DMS 273 (cell line): ENCODE measurements at regions not wholly inside any gene's neighbourhood (a gene's known extent, or its start where the extent isn't known, plus 50 kb on each side); places are given as distances from the start of the nearest gene placed in this dataset.
A peak's percentile ranks its signal among the peaks of the same experiment; 100 is the strongest.

Experiments used
- DNase-seq: peaks from one replicate; lab custom pipeline; 2025; ENCODE audit not compliant: unreplicated experiment; lab: John Stamatoyannopoulos, UW

- DNase-seq, result no peak
Measured at GRCh38 chr5:20276061-20276958, 288.3 kb upstream of the CDH18 start.

GRCh38 chr5:20266066-20266465 is 278.1 kb upstream of the CDH18 start:
- no peak for DNase-seq

DNA sequence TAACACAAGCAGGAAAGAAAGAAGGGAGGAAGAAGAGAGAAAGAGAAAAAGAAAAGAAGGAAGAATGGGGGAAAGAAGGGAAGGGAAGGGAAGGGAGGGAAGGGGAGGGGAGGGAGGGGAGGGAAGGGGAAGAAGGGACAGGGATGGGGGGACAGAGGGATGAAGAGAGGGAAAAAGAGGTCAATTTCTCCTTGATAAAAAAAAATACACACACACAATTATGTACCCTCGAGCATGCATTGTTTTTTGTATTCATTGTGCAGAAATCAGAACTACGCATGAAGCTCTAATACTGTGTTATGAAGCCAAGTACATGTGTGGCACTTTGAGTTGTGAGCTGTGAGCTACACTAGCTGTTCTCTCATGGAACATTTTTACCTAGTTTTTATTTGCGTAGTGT is 274.9 kb upstream of the CDH18 start:
- no peak for DNase-seq

GRCh38 chr5:20254748-20255147 is 266.7 kb upstream of the CDH18 start:
- DNase-seq, result no peak

DNA sequence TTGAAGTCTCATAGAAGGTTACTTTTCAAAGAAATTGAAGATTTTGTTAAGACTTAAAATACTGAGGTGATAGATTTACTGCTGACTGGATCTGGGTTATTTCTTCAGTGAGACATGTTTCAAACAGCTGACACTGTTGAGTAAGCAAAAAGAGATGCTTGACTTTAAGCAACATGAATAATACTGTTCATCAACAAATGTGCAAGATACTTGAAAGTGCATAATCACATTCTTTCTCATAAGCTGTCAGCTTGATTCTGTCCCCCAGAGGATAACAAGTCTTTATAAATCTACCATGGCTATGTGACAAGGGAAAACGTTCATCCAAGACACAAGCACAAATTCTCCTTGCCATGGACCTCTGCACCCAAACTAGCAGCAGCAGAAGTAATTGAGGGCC is 260.1 kb upstream of the CDH18 start:
- DNase-seq, result no peak

DNA sequence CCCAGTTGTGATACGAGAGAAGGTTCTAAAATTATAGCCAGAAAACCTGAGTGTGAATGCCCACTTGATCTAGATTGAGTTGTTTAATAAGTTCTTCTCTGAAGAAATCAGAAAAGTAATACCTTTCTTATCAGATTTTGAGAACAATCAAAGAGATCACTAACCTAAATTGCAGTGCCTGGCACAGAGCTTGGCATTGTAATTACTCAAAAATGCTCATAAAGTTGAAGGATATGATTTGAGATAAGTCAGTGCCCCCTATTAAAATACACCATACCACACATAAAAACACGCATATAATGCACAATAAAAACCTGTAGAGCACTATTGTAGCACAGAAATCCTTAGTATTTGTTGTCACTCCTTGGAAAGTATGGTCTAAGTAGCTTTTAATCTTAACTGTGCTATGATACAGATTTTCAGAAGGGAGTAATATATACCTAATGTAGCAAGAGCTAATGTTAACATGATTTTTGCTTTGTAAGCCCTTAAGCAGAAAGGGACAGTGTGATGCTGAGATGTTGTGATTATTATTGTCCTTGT is 257.5 kb upstream of the CDH18 start:
- no peak for DNase-seq

DNA sequence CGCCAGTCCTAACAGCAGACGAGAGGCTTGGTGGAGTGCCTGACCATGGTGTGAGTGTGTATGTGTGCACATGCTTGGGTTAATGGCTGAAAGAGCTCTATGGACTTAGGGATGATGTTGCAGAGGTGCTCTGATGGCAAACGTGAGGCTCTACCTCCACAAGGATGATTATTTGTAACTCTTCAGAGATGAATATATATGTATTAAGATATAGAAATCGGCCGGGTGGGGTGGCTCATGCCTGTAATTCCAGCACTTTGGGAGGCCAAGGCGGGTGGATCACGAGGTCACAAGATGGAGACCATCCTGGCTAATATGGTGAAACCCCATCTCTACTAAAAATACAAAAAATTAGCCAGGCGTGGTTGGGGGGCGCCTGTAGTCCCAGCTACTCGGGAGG is 253.4 kb upstream of the CDH18 start:
- no peak for DNase-seq

- no peak for DNase-seq
Measured at GRCh38 chr5:20231040-20231439, 243.0 kb upstream of the CDH18 start.

DNA sequence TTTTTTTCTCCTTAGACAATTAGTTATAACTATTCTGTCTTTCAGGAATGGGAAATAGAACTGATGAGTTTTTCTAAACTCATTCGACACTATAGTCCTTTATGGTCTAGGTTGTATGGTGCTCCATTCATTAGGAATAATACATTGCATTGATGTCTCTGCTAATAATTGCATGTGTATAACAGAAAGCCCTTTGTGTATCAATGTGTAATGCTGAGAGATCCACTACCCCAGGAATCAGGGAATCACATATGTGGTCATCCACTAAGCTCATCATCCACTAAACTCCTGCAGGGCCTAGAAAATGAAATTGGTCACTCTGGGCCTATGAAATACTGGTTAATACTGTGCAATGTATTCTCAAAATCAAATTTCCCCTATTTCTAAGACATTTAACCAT is 242.0 kb upstream of the CDH18 start:
- DNase-seq, result no peak

DNA sequence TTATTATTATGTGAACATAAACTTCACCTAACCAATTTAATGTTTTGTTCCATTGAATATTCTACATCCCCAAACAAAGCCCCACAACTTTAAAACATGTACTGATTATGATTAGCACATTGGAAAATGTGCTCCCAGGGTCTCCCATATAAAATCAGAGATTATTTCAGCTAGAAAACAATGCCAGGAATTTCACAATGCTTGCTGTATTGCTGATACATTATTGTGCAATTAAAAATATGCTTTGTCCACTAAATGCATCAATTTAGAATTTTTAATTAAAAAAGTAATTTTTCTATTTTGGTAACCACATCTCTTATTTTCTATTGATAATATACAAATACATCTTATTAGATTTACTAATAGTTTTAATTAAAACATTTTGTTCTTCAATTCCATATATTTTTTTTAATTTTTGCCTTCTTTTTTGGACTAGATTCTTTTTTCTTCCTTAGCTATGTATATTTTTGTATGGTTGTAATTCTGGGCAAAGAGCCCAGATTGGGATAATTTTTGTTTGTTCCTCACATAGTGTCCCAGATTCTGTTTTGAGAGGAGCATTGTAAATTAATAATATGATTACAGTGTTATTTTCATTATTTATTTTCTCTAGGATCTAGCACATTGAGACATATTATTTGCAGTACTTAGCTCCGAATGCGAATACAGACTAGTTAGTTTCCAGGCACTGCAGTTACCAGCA is 241.5 kb upstream of the CDH18 start:
- DNase-seq, result no peak

DNA sequence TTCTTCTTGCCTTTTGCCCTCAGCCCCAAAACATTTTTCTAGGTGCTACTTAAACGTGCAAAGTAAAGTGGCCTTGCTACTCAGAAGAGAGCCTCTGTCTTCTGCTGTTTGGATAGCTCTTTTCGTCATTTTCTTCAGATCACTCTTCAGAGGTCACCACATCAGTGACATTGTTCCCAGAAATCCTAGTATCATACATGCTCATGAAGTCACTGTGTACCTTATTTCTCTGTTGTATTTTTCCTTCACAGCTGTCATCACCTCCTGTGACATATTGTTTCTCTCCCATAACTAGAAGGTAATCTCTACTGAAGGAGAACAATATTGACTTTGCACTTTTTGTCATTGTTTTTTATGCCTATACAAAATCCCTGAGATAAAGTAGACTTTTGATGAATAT is 237.0 kb upstream of the CDH18 start:
- no peak for DNase-seq

GRCh38 chr5:20224046-20224445 is 236.0 kb upstream of the CDH18 start:
- no peak for DNase-seq

DNA sequence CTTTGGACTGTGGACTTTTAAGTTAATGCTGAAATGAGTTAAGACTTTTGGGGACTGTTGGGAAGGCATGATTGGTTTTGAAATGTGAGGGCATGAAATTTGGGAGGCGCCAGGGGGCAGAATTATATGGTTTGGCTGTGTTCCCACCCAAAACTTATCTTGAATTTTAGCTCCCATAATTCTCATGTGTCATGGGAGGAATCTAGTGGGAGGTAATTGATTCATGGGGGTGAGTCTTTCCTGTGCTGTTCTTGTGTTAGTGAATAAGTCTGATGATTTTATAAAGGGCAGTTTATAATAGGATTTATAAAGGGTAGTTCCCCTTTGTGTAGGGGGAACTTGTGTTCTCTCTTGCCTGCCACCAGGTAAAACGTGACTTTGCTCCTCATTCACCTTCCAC is 235.5 kb upstream of the CDH18 start:
- DNase-seq, result no peak

DNA sequence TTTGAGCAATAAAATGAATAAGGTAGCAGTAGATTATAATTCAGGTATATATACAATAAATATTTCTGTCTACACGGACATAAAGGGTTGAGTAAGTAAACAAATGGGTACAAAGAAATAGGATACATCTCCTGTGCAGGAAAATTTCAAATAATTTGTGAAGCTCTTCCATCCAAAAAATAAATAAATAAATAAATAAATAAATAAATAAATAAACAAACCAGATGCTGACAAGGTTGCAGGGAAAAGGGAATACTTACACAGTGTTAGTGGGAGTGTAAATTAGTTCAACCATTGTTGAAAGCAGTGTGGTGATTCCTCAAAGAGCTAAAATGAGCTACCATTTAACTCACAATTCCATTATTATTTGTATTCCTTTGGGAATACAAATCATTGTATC is 227.3 kb upstream of the CDH18 start:
- no peak for DNase-seq

DNA sequence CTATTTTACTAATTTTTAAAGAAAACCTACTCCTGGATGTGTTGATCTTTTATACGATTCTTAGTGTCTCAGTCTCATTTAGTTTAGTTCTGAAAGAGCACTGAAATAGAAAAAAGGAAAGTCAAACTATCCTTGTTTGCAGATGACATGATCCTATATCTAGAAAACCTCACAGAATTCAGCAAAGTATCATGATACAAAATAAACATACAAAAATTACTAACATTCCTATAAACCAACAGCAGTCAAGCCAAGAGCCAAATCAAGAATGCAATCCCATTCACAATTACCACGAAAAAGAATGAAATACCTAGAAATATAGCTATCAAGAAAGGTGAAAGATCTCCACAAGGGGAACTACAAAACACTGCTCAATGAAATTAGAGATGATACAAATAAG is 225.8 kb upstream of the CDH18 start:
- DNase-seq, result no peak

GRCh38 chr5:20212701-20213100 is 224.7 kb upstream of the CDH18 start:
- no peak for DNase-seq

DNA sequence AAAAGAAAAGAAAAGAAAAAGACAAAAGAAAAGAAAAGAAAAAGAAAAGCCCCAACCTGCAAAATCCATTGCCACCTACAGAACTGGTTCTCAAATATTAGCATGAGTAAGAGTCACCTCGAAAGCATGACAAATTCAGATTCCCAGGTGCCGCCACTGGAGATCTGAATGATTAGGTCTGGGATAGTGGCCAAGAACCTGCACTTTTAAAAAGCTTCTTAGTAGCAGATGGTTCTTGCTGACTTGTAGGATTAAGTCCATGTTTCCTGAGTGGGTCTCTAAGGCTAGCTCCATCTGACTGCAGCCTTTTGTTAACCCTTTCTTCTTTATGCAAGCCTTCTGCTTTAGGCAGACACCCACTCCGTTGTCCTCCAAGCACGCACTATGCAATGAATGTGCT is 178.5 kb upstream of the CDH18 start:
- DNase-seq, result peak; percentile 92

GRCh38 chr5:20158006-20158405 is 170.0 kb upstream of the CDH18 start:
- no peak for DNase-seq

- no peak for DNase-seq
Measured at GRCh38 chr5:20157089-20157488, 169.1 kb upstream of the CDH18 start.

GRCh38 chr5:20145240-20145639 is 157.2 kb upstream of the CDH18 start:
- no peak for DNase-seq

- no peak for DNase-seq
Measured at GRCh38 chr5:20129501-20129900, 141.5 kb upstream of the CDH18 start.

- DNase-seq, result no peak
Measured at GRCh38 chr5:20128343-20128742, 140.3 kb upstream of the CDH18 start.
